Caco-2 (cell line): ENCODE measurements at regions not wholly inside any gene's neighbourhood (a gene's known extent, or its start where the extent isn't known, plus 50 kb on each side); places are given as distances from the start of the nearest gene placed in this dataset.

ENCODE experiments used
- BruUV-seq: library from RNA; stranded (reverse); fragments of 400-500 nt; replicated peaks from 2 replicates; lab custom pipeline; 2021; lab: Mats Ljungman, UMichigan
- CTCF ChIA-PET: fragments of 300-600 bp; sonication (Branson Sonifier 250); formaldehyde crosslinking; loops from one replicate; lab custom pipeline; 2022; ENCODE audit warnings: antibody characterized with exemption; lab: Charles Lee
- POLR2A ChIA-PET: fragments of 300-600 bp; sonication (Branson Sonifier 250); formaldehyde crosslinking; loops from one replicate; lab custom pipeline; 2022; ENCODE audit warnings: antibody characterized with exemption; lab: Charles Lee
- DNase-seq, 2 experiments: peaks; one replicate each; pipeline versions ENCODE4 v3.0.0 to v3.0.0-alpha.2; 2020 to 2022
- H3K27me3 ChIP-seq: replicated peaks from 2 replicates; pipeline ENCODE4 v1.6.0; 2011; ENCODE audit warnings: low read length; ENCODE audit not compliant: control insufficient read depth, insufficient read depth
- H3K36me3 ChIP-seq: 2 replicates; pipeline ENCODE4 v1.5.1; 2011; ENCODE audit warnings: low read length; ENCODE audit not compliant: control insufficient read depth, insufficient read depth
- H3K4me1 ChIP-seq: fragments of 250-450 bp; sonication (Bioruptor Pico); 2 replicates; pipeline ENCODE4 v1.5.1; 2020; ENCODE audit warnings: mild to moderate bottlenecking
- H3K4me3 ChIP-seq: 2 replicates; pipeline ENCODE4 v1.5.1; 2011; ENCODE audit warnings: low read depth, mild to moderate bottlenecking, control low read depth, low read length
- H3K9me3 ChIP-seq: fragments of 250-450 bp; sonication (Bioruptor Pico); 2 replicates; pipeline ENCODE4 v1.5.1; 2020; ENCODE audit warnings: mild to moderate bottlenecking, moderate library complexity
- H3K27ac Mint-ChIP-seq: one replicate; pipeline ENCODE4 v1.8.0; 2022; ENCODE audit warnings: mixed read lengths; ENCODE audit not compliant: unreplicated experiment
- H3K27me3 Mint-ChIP-seq: one replicate; pipeline ENCODE4 v1.8.0; 2022; ENCODE audit warnings: mixed read lengths; ENCODE audit not compliant: insufficient read depth, unreplicated experiment
- H3K36me3 Mint-ChIP-seq: one replicate; pipeline ENCODE4 v1.8.0; 2022; ENCODE audit warnings: mild to moderate bottlenecking, mixed read lengths; ENCODE audit not compliant: insufficient read depth, unreplicated experiment
- H3K4me1 Mint-ChIP-seq: one replicate; pipeline ENCODE4 v1.8.0; 2022; ENCODE audit warnings: low read depth, mixed read lengths; ENCODE audit not compliant: unreplicated experiment
- H3K4me3 Mint-ChIP-seq: one replicate; pipeline ENCODE4 v1.8.0; 2022; ENCODE audit warnings: mild to moderate bottlenecking, moderate library complexity, mixed read lengths; ENCODE audit not compliant: unreplicated experiment
- H3K9me3 Mint-ChIP-seq: one replicate; pipeline ENCODE4 v1.8.0; 2022; ENCODE audit warnings: mixed read lengths; ENCODE audit not compliant: unreplicated experiment
- intact Hi-C: fragments of 100-400 bp; cut with micrococcal nuclease; formaldehyde crosslinking; loops from one replicate; pipeline ENCODE4 v1.10.0; 2022; ENCODE audit not compliant: unreplicated experiment
- TF ChIP-seq, protein P1 (sequence below), 2 experiments: fragments of 200-600 bp in 1 of 2; IDR thresholded peaks; 1 replicate in 1 of 2; 2 replicates in 1 of 2; pipeline versions ENCODE4 v1.5.1 to v1.8.0; 2011 to 2022; ENCODE audit warnings: antibody characterized with exemption in 1 of 2, control low read depth in 1 of 2, inconsistent platforms in 1 of 2, low read depth in 1 of 2, low read length in 1 of 2, mild to moderate bottlenecking in 1 of 2, moderate library complexity in 1 of 2; ENCODE audit not compliant: insufficient read depth in 1 of 2, severe bottlenecking in 1 of 2, unreplicated experiment in 1 of 2

- TF ChIP-seq, protein P1, sequence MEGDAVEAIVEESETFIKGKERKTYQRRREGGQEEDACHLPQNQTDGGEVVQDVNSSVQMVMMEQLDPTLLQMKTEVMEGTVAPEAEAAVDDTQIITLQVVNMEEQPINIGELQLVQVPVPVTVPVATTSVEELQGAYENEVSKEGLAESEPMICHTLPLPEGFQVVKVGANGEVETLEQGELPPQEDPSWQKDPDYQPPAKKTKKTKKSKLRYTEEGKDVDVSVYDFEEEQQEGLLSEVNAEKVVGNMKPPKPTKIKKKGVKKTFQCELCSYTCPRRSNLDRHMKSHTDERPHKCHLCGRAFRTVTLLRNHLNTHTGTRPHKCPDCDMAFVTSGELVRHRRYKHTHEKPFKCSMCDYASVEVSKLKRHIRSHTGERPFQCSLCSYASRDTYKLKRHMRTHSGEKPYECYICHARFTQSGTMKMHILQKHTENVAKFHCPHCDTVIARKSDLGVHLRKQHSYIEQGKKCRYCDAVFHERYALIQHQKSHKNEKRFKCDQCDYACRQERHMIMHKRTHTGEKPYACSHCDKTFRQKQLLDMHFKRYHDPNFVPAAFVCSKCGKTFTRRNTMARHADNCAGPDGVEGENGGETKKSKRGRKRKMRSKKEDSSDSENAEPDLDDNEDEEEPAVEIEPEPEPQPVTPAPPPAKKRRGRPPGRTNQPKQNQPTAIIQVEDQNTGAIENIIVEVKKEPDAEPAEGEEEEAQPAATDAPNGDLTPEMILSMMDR (IDR thresholded peaks at IDR 0.05; ENCODE audit: insufficient read depth in 1 of 2, low read depth in 1 of 2, low read length in 1 of 2, severe bottlenecking in 1 of 2, unreplicated experiment in 1 of 2) = no peak
- H3K9me3 Mint-ChIP-seq = no peaks in the 10 kb centered on the region
- ChIA-PET CTCF (no interaction called here), POLR2A (no interaction called here)
- no peaks in the 10 kb centered on the region for H3K36me3 Mint-ChIP-seq
- BruUV-seq = no TSS peak
- no peak overlapping the region for H3K4me3 ChIP-seq
- intact Hi-C loops = no loop called here
- H3K4me1 ChIP-seq = no peaks in the 10 kb centered on the region
- no peaks in the 10 kb centered on the region for H3K9me3 ChIP-seq
- no peaks in the 10 kb centered on the region for H3K36me3 ChIP-seq
- H3K4me1 Mint-ChIP-seq = no peaks in the 10 kb centered on the region
- no peaks in the 10 kb centered on the region; the same call in 1 of the 2 replicates for H3K27me3 ChIP-seq
- H3K27ac Mint-ChIP-seq = no peak overlapping the region
- peaks cover 2% of the 10 kb centered on the region for H3K27me3 Mint-ChIP-seq
- no peak for DNase-seq
- no peak overlapping the region for H3K4me3 Mint-ChIP-seq
Measured at GRCh38 chr13:95437561-95437960, 115.0 kb upstream of the CLDN10 start.

- H3K4me1 ChIP-seq = no peaks in the 10 kb centered on the region
- no peaks in the 10 kb centered on the region; the same call in 1 of the 2 replicates for H3K27me3 ChIP-seq
- intact Hi-C loops = no loop called here
- no peaks in the 10 kb centered on the region for H3K36me3 ChIP-seq
- no TSS peak for BruUV-seq
- ChIA-PET POLR2A (no interaction called here), CTCF (no interaction called here)
- no peak overlapping the region for H3K27ac Mint-ChIP-seq
- H3K36me3 Mint-ChIP-seq = no peaks in the 10 kb centered on the region
- H3K4me3 ChIP-seq = no peak overlapping the region
- no peaks in the 10 kb centered on the region for H3K4me1 Mint-ChIP-seq
- H3K9me3 Mint-ChIP-seq = no peaks in the 10 kb centered on the region
- H3K9me3 ChIP-seq = no peaks in the 10 kb centered on the region
- H3K4me3 Mint-ChIP-seq = no peak overlapping the region
- H3K27me3 Mint-ChIP-seq = peaks cover 6% of the 10 kb centered on the region
- TF ChIP-seq, protein P1 (IDR thresholded peaks at IDR 0.05; ENCODE audit: insufficient read depth in 1 of 2, low read depth in 1 of 2, low read length in 1 of 2, severe bottlenecking in 1 of 2, unreplicated experiment in 1 of 2) = no peak
- DNase-seq = no peak
Measured at GRCh38 chr13:95438297-95438696, 114.2 kb upstream of the CLDN10 start.

GRCh38 chr13:95440441-95441088, 112.0 kb upstream of the CLDN10 start:
- Histone ChIP-seq H3K4me3 (no peak overlapping the region), H3K36me3 (no peaks in the 10 kb centered on the region), H3K9me3 (no peaks in the 10 kb centered on the region), H3K4me1 (no peaks in the 10 kb centered on the region), H3K27me3 (no peaks in the 10 kb centered on the region; the same call in 1 of the 2 replicates)
- no TSS peak for BruUV-seq
- DNase-seq = no peak
- H3K4me3 Mint-ChIP-seq = no peak overlapping the region
- H3K27ac Mint-ChIP-seq = no peak overlapping the region
- no peaks in the 10 kb centered on the region for H3K9me3 Mint-ChIP-seq
- no peaks in the 10 kb centered on the region for H3K4me1 Mint-ChIP-seq
- H3K36me3 Mint-ChIP-seq = no peaks in the 10 kb centered on the region
- peaks cover 9% of the 10 kb centered on the region for H3K27me3 Mint-ChIP-seq
- intact Hi-C loops = no loop called here
- TF ChIP-seq, protein P1 (IDR thresholded peaks at IDR 0.05; ENCODE audit: insufficient read depth in 1 of 2, low read depth in 1 of 2, low read length in 1 of 2, severe bottlenecking in 1 of 2, unreplicated experiment in 1 of 2) = no peak
- ChIA-PET CTCF (interaction anchor here (0.6 kb wide), 1 partner anchor 578 kb away, joined by 3 read pairs; no protein-coding TSS in a partner anchor), POLR2A (no interaction called here)
